ENCODE measurements at regions not wholly inside any gene's neighbourhood (a gene's known extent, or its start where the extent isn't known, plus 50 kb on each side); places are given as distances from the start of the nearest gene placed in this dataset.

- H3K9me3 ChIP-seq = no peaks in the 10 kb centered on the region
- TF ChIP-seq CTCF (IDR thresholded peaks at IDR 0.05) = no peak
- no peaks in the 10 kb centered on the region for H3K36me3 ChIP-seq
- no peak overlapping the region for H3K27ac ChIP-seq
- no peak overlapping the region for H3K4me3 ChIP-seq (ENCODE audit: low read depth in 1 of 2, low read length in 1 of 2)
- no peaks in the 10 kb centered on the region for H3K4me1 ChIP-seq (ENCODE audit: control insufficient read depth in 1 of 2, insufficient read depth in 1 of 2, low read depth in 1 of 2, low read length in 1 of 2)
- no peaks in the 10 kb centered on the region for H3K27me3 ChIP-seq
Measured at GRCh38 chr20:6524305-6524704, 243.2 kb upstream of the BMP2 start.

GRCh38 chr20:6519556-6519955, 247.9 kb upstream of the BMP2 start:
- no peak for TF ChIP-seq CTCF (IDR thresholded peaks at IDR 0.05)

GRCh38 chr20:6515261-6515660, 252.2 kb upstream of the BMP2 start:
- H3K4me3 ChIP-seq (ENCODE audit: low read depth in 1 of 2, low read length in 1 of 2) = no peak overlapping the region
- H3K4me1 ChIP-seq (ENCODE audit: control insufficient read depth in 1 of 2, insufficient read depth in 1 of 2, low read depth in 1 of 2, low read length in 1 of 2) = no peaks in the 10 kb centered on the region
- no peaks in the 10 kb centered on the region for H3K36me3 ChIP-seq
- no peak for TF ChIP-seq CTCF (IDR thresholded peaks at IDR 0.05)
- no peaks in the 10 kb centered on the region for H3K27me3 ChIP-seq
- H3K9me3 ChIP-seq = no peaks in the 10 kb centered on the region
- no peak overlapping the region for H3K27ac ChIP-seq

More at GRCh38 chr20:6519556-6519955, 247.9 kb upstream of the BMP2 start:
- no peaks in the 10 kb centered on the region for H3K27me3 ChIP-seq
- no peaks in the 10 kb centered on the region for H3K36me3 ChIP-seq
- no peaks in the 10 kb centered on the region for H3K4me1 ChIP-seq (ENCODE audit: control insufficient read depth in 1 of 2, insufficient read depth in 1 of 2, low read depth in 1 of 2, low read length in 1 of 2)
- H3K27ac ChIP-seq = no peak overlapping the region
- no peaks in the 10 kb centered on the region for H3K9me3 ChIP-seq
- no peak overlapping the region for H3K4me3 ChIP-seq (ENCODE audit: low read depth in 1 of 2, low read length in 1 of 2)

- Histone ChIP-seq H3K27me3 (no peaks in the 10 kb centered on the region), H3K9me3 (no peaks in the 10 kb centered on the region), H3K4me1 (ENCODE audit: control insufficient read depth in 1 of 2, insufficient read depth in 1 of 2, low read depth in 1 of 2, low read length in 1 of 2) (no peaks in the 10 kb centered on the region), H3K4me3 (ENCODE audit: low read depth in 1 of 2, low read length in 1 of 2) (no peak overlapping the region), H3K36me3 (no peaks in the 10 kb centered on the region), H3K27ac (no peak overlapping the region)
- no peak for TF ChIP-seq CTCF (IDR thresholded peaks at IDR 0.05)
Measured at GRCh38 chr20:6513599-6513998, 253.9 kb upstream of the BMP2 start.

- H3K4me3 ChIP-seq (ENCODE audit: low read depth in 1 of 2, low read length in 1 of 2) = no peak overlapping the region
- H3K27ac ChIP-seq = no peak overlapping the region
- no peaks in the 10 kb centered on the region for H3K4me1 ChIP-seq (ENCODE audit: control insufficient read depth in 1 of 2, insufficient read depth in 1 of 2, low read depth in 1 of 2, low read length in 1 of 2)
- no peaks in the 10 kb centered on the region for H3K27me3 ChIP-seq
- no peaks in the 10 kb centered on the region for H3K9me3 ChIP-seq
- H3K36me3 ChIP-seq = no peaks in the 10 kb centered on the region
- no peak for TF ChIP-seq CTCF (IDR thresholded peaks at IDR 0.05)
Measured at GRCh38 chr20:6509374-6509773, 258.1 kb upstream of the BMP2 start.

GRCh38 chr20:6506906-6507305, 260.6 kb upstream of the BMP2 start:
- TF ChIP-seq CTCF (IDR thresholded peaks at IDR 0.05) = no peak
- Histone ChIP-seq H3K4me1 (ENCODE audit: control insufficient read depth in 1 of 2, insufficient read depth in 1 of 2, low read depth in 1 of 2, low read length in 1 of 2) (no peaks in the 10 kb centered on the region), H3K27me3 (no peaks in the 10 kb centered on the region), H3K27ac (no peak overlapping the region), H3K9me3 (no peaks in the 10 kb centered on the region), H3K4me3 (ENCODE audit: low read depth in 1 of 2, low read length in 1 of 2) (no peak overlapping the region), H3K36me3 (no peaks in the 10 kb centered on the region)

Measured in neutrophil (primary cell).